ENCODE measurements at regions not wholly inside any gene's neighbourhood (a gene's known extent, or its start where the extent isn't known, plus 50 kb on each side); places are given as distances from the start of the nearest gene placed in this dataset.

DNA sequence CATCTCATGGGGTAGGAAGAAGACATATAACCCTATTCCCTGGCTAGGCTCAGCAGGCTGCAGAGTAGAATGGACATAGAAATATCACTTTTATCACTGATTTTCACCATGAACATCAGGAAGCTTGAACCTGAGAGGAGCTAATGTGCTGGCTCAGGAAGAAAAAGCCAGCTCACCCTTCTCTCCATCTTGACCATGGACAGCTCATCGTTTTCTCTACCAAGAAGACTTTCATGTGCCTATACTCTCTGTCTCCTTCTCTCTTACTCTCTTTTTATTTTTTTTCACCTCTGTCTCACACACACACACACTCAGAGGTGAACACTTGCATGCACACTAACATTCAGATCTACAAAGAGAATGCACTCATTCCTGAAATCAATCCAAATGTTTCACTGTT is 372.8 kb upstream of the CNTNAP5 start (continued):
- TF ChIP-seq, protein P1, sequence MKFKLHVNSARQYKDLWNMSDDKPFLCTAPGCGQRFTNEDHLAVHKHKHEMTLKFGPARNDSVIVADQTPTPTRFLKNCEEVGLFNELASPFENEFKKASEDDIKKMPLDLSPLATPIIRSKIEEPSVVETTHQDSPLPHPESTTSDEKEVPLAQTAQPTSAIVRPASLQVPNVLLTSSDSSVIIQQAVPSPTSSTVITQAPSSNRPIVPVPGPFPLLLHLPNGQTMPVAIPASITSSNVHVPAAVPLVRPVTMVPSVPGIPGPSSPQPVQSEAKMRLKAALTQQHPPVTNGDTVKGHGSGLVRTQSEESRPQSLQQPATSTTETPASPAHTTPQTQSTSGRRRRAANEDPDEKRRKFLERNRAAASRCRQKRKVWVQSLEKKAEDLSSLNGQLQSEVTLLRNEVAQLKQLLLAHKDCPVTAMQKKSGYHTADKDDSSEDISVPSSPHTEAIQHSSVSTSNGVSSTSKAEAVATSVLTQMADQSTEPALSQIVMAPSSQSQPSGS (IDR thresholded peaks at IDR 0.05; ENCODE audit: low read length) = no peak
- TF ChIP-seq MTA3 (IDR thresholded peaks at IDR 0.05; ENCODE audit: borderline replicate concordance, low read length) (no peak), ZNF274 (IDR thresholded peaks at IDR 0.05; ENCODE audit: insufficient read depth, insufficient read length) (no peak)

DNA sequence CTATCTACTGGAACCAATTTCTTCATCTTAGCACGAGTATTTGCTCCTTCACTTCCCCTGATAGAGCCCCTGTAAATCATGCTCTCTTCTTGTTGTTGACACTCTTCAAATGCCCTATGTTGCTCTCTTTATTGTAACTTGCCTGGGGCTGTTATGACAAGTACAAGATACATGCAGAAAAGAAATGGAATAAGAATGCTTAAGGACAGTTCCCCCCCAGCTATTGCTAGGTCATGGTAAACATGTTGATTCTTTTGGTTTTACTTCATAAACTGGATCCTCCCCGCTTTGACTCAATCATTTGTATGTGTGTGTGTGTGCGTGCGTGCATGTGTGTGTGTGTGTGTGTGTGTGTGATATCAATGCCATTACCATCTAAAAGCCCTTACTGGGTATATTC is 368.5 kb upstream of the CNTNAP5 start:
- Histone ChIP-seq H3K27ac (ENCODE audit: control insufficient read depth, insufficient read depth) (no peak overlapping the region), H3K36me3 (ENCODE audit: control insufficient read depth in 2 of 2, insufficient read depth in 2 of 2, low read length in 1 of 2) (no peaks in the 10 kb centered on the region), H4K20me1 (ENCODE audit: control insufficient read depth, insufficient read depth) (no peaks in the 10 kb centered on the region), H2AFZ (ENCODE audit: control insufficient read depth, low read depth, low read length) (no peak overlapping the region), H3K9ac (ENCODE audit: control insufficient read depth, insufficient read depth, low read length) (no peak overlapping the region), H3K4me2 (ENCODE audit: control insufficient read depth, insufficient read depth) (no peak overlapping the region), H3K27me3 (replicated peaks in 1 of 2; ENCODE audit: control insufficient read depth in 2 of 2, insufficient read depth in 2 of 2, low read length in 1 of 2) (no peaks in the 10 kb centered on the region), H3K4me3 (no peak overlapping the region), H3K79me2 (ENCODE audit: control insufficient read depth, insufficient read depth, low read length) (no peaks in the 10 kb centered on the region), H3K4me1 (ENCODE audit: control insufficient read depth, insufficient read depth, low read length) (no peaks in the 10 kb centered on the region), H3K9me3 (replicated peaks; ENCODE audit: control insufficient read depth, insufficient read depth, low read length) (no peaks in the 10 kb centered on the region)
- CTCF ChIA-PET = interaction anchor here (0.6 kb wide), 2 partner anchors 141 to 412 kb away, joined by 3 read pairs; no protein-coding TSS in a partner anchor
- RAD21 ChIA-PET (ENCODE audit: unreplicated experiment) = no interaction called here
- in situ Hi-C loops (cut with MboI) = no loop called here
- POLR2A ChIA-PET = no interaction called here
- 30% methylated on average over 3 of the region's 4 CpGs for WGBS (ENCODE audit: insufficient coverage, insufficient replicate concordance, low lambda C conversion rate, missing lambda C conversion rate)
- ATAC-seq (no peak), DNase-seq (ENCODE audit: low read depth, low spot score) (no peak), FAIRE-seq (no peak)
- BruUV-seq (replicated peaks) = no TSS peak
- no peak for TF ChIP-seq FOXK2 (IDR thresholded peaks at IDR 0.05)
- no peak for TF ChIP-seq ZNF384 (IDR thresholded peaks at IDR 0.05; ENCODE audit: borderline replicate concordance, low read depth, low read length)
- TF ChIP-seq EP300 (IDR thresholded peaks at IDR 0.05; ENCODE audit: borderline replicate concordance in 1 of 2, control insufficient read depth in 1 of 2, low read depth in 2 of 2, low read length in 2 of 2) = no peak
- TF ChIP-seq, protein P2, sequence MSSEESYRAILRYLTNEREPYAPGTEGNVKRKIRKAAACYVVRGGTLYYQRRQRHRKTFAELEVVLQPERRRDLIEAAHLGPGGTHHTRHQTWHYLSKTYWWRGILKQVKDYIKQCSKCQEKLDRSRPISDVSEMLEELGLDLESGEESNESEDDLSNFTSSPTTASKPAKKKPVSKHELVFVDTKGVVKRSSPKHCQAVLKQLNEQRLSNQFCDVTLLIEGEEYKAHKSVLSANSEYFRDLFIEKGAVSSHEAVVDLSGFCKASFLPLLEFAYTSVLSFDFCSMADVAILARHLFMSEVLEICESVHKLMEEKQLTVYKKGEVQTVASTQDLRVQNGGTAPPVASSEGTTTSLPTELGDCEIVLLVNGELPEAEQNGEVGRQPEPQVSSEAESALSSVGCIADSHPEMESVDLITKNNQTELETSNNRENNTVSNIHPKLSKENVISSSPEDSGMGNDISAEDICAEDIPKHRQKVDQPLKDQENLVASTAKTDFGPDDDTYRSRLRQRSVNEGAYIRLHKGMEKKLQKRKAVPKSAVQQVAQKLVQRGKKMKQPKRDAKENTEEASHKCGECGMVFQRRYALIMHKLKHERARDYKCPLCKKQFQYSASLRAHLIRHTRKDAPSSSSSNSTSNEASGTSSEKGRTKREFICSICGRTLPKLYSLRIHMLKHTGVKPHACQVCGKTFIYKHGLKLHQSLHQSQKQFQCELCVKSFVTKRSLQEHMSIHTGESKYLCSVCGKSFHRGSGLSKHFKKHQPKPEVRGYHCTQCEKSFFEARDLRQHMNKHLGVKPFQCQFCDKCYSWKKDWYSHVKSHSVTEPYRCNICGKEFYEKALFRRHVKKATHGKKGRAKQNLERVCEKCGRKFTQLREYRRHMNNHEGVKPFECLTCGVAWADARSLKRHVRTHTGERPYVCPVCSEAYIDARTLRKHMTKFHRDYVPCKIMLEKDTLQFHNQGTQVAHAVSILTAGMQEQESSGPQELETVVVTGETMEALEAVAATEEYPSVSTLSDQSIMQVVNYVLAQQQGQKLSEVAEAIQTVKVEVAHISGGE (CRISPR knock-in tag; IDR thresholded peaks at IDR 0.05) = no peak
- TF ChIP-seq HDAC2 (IDR thresholded peaks at IDR 0.05) = no peak
- no peak for TF ChIP-seq FOS (IDR thresholded peaks at IDR 0.05; ENCODE audit: borderline replicate concordance, extremely low read depth, insufficient read length)
- TF ChIP-seq SMAD1 (IDR thresholded peaks at IDR 0.05; ENCODE audit: low read depth, partially characterized antibody) = no peak
- TF ChIP-seq, protein P3, sequence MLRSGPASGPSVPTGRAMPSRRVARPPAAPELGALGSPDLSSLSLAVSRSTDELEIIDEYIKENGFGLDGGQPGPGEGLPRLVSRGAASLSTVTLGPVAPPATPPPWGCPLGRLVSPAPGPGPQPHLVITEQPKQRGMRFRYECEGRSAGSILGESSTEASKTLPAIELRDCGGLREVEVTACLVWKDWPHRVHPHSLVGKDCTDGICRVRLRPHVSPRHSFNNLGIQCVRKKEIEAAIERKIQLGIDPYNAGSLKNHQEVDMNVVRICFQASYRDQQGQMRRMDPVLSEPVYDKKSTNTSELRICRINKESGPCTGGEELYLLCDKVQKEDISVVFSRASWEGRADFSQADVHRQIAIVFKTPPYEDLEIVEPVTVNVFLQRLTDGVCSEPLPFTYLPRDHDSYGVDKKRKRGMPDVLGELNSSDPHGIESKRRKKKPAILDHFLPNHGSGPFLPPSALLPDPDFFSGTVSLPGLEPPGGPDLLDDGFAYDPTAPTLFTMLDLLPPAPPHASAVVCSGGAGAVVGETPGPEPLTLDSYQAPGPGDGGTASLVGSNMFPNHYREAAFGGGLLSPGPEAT (IDR thresholded peaks at IDR 0.05; ENCODE audit: low read depth) = no peak
- no peak for TF ChIP-seq MEF2B (IDR thresholded peaks at IDR 0.05; ENCODE audit: partially characterized antibody, poor library complexity, severe bottlenecking)
- no peak for TF ChIP-seq PML (IDR thresholded peaks at IDR 0.05; ENCODE audit: low read length)
- TF ChIP-seq, protein P4, sequence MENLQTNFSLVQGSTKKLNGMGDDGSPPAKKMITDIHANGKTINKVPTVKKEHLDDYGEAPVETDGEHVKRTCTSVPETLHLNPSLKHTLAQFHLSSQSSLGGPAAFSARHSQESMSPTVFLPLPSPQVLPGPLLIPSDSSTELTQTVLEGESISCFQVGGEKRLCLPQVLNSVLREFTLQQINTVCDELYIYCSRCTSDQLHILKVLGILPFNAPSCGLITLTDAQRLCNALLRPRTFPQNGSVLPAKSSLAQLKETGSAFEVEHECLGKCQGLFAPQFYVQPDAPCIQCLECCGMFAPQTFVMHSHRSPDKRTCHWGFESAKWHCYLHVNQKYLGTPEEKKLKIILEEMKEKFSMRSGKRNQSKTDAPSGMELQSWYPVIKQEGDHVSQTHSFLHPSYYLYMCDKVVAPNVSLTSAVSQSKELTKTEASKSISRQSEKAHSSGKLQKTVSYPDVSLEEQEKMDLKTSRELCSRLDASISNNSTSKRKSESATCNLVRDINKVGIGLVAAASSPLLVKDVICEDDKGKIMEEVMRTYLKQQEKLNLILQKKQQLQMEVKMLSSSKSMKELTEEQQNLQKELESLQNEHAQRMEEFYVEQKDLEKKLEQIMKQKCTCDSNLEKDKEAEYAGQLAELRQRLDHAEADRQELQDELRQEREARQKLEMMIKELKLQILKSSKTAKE (IDR thresholded peaks at IDR 0.05; ENCODE audit: low read depth, poor library complexity, severe bottlenecking) = no peak
- TF ChIP-seq TCF3 (IDR thresholded peaks at IDR 0.05; ENCODE audit: borderline replicate concordance, insufficient read depth, low read depth, low read length) = no peak
- SMC1A ChIA-PET (ENCODE audit: uncharacterized antibody, unreplicated experiment) = no interaction called here
- intact Hi-C loops (cut with micrococcal nuclease; ENCODE audit: unreplicated experiment) = no loop called here
